Calu3 (cell line): ENCODE measurements at regions not wholly inside any gene's neighbourhood (a gene's known extent, or its start where the extent isn't known, plus 50 kb on each side); places are given as distances from the start of the nearest gene placed in this dataset.

ENCODE experiments used
- BruUV-seq: library from RNA; stranded (reverse); fragments of 400-500 nt; replicated peaks from 2 replicates; lab custom pipeline; 2021; lab: Mats Ljungman, UMichigan
- CTCF ChIA-PET: fragments of 300-600 bp; sonication (Branson Sonifier 250); formaldehyde crosslinking; loops from one replicate; lab custom pipeline; 2022; ENCODE audit warnings: antibody characterized with exemption; lab: Charles Lee
- DNase-seq: peaks from one replicate; pipeline ENCODE4 v3.0.0; 2022
- H3K27ac Mint-ChIP-seq: one replicate; pipeline ENCODE4 v1.8.0; 2022; ENCODE audit warnings: mixed read lengths; ENCODE audit not compliant: unreplicated experiment
- H3K27me3 Mint-ChIP-seq: one replicate; pipeline ENCODE4 v1.8.0; 2022; ENCODE audit warnings: mixed read lengths; ENCODE audit not compliant: unreplicated experiment
- H3K36me3 Mint-ChIP-seq: one replicate; pipeline ENCODE4 v1.8.0; 2022; ENCODE audit warnings: mild to moderate bottlenecking, moderate library complexity, mixed read lengths; ENCODE audit not compliant: insufficient read depth, unreplicated experiment
- H3K4me1 Mint-ChIP-seq: one replicate; pipeline ENCODE4 v1.8.0; 2022; ENCODE audit warnings: mild to moderate bottlenecking, low read depth, mixed read lengths; ENCODE audit not compliant: unreplicated experiment
- H3K4me3 Mint-ChIP-seq: one replicate; pipeline ENCODE4 v1.8.0; 2022; ENCODE audit warnings: mild to moderate bottlenecking, low read depth, moderate library complexity, mixed read lengths; ENCODE audit not compliant: unreplicated experiment
- H3K9me3 Mint-ChIP-seq: one replicate; pipeline ENCODE4 v1.8.0; 2022; ENCODE audit warnings: low read depth, mixed read lengths; ENCODE audit not compliant: unreplicated experiment
- intact Hi-C: fragments of 100-400 bp; cut with micrococcal nuclease; formaldehyde crosslinking; loops from one replicate; pipeline ENCODE4 v1.10.0; 2022; ENCODE audit not compliant: unreplicated experiment
- TF ChIP-seq, protein P1 (sequence below): fragments of 200-600 bp; IDR thresholded peaks from one replicate; pipeline ENCODE4 v1.8.0; 2022; ENCODE audit warnings: antibody characterized with exemption; ENCODE audit not compliant: unreplicated experiment

DNA sequence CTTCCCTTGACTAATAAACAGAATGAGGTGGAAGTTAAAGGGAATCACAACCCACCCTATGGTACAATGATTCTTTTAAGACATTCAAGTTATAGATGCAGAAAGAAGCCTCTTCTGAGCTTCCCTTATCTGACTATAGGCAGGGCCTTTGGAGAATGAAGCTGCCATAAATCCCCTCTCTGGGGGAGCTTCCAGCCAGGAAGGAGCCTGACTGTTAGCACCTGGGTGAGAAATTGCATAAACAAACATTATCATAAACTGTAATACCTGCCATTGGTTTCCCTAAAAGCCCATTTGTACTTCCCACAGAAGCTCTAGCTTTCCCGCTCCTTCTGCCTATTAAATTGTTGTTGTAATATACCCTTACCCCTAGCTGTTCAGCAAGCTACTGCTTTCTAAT, 81.3 kb upstream of the RESF1 start:
- TF ChIP-seq, protein P1, sequence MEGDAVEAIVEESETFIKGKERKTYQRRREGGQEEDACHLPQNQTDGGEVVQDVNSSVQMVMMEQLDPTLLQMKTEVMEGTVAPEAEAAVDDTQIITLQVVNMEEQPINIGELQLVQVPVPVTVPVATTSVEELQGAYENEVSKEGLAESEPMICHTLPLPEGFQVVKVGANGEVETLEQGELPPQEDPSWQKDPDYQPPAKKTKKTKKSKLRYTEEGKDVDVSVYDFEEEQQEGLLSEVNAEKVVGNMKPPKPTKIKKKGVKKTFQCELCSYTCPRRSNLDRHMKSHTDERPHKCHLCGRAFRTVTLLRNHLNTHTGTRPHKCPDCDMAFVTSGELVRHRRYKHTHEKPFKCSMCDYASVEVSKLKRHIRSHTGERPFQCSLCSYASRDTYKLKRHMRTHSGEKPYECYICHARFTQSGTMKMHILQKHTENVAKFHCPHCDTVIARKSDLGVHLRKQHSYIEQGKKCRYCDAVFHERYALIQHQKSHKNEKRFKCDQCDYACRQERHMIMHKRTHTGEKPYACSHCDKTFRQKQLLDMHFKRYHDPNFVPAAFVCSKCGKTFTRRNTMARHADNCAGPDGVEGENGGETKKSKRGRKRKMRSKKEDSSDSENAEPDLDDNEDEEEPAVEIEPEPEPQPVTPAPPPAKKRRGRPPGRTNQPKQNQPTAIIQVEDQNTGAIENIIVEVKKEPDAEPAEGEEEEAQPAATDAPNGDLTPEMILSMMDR: no peak
- Mint-ChIP-seq H3K4me3 (no peak overlapping the region), H3K36me3 (no peaks in the 10 kb centered on the region), H3K27me3 (no peaks in the 10 kb centered on the region), H3K9me3 (peaks cover 7% of the 10 kb centered on the region), H3K27ac (no peak overlapping the region), H3K4me1 (peaks cover 15% of the 10 kb centered on the region)
- DNase-seq: no peak
- CTCF ChIA-PET: no interaction called here
- intact Hi-C loops: no loop called here
- no TSS peak for BruUV-seq

DNA sequence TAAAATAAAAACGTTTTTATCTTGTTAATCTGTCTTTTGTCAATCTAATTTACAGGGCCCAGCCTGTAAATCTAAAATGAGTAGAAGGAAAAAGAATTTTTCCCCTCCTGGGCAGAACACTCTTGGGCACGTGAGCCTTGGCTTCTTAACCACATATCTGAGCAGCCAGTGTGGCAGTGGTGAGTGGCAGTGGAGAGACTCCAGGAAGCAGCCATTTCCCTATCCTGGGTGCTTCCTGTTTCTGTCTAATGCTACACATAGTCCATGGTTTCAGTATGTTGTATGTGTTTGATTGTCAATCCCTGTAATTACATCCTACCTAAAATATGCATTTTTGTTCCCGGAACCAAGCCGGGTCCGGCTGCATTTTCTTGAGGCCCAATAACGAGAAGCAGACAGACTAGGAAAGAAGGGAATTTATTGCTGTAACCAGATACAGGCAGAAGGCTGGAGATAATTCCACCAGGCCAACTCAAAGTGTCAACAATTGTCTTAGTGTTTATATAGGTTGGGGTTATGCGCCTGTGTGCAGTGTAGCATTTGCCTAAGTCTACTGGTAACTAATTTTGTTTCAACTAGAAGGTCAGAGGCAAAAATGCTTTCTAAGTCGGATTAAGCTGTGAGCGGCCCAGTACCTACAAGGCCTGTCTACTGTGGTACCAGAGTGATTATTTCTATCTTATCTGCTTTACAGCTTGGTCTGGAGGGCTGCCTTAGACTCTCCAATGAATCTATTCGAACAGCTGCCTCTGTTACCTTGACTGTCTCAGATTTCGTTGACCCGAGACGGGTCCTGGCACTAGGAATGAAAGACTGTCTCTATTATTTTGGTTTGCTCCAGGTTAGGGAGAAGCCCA, 82.4 kb upstream of the RESF1 start:
- Mint-ChIP-seq H3K27me3 (no peaks in the 10 kb centered on the region), H3K4me3 (no peak overlapping the region), H3K9me3 (peaks cover 7% of the 10 kb centered on the region), H3K4me1 (peaks cover 15% of the 10 kb centered on the region), H3K27ac (no peak overlapping the region), H3K36me3 (no peaks in the 10 kb centered on the region)
- intact Hi-C loops: no loop called here
- TF ChIP-seq, protein P1: no peak
- no TSS peak for BruUV-seq
- DNase-seq: no peak
- CTCF ChIA-PET: no interaction called here

DNA sequence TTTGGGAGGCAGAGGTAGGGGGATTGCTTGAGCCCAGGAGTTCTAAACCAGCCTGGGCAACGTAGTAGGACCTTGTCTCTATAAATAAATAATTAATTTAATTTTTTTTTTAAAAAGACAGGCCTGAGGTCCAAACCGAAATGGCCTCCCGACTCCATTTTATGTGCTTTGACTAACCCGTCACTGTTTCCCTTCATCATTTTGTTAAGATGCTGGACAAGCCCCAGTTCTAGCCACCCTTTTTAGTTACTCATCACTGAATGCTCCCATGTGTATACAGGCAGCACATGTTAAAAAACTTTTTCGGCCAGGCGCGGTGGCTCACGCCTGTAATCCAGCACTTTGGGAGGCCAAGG, 83.6 kb upstream of the RESF1 start:
- H3K9me3 Mint-ChIP-seq: peaks cover 7% of the 10 kb centered on the region
- no peaks in the 10 kb centered on the region for H3K27me3 Mint-ChIP-seq
- DNase-seq: no peak
- H3K27ac Mint-ChIP-seq: peak overlapping the region; percentile 88
- intact Hi-C loops: no loop called here
- no TSS peak for BruUV-seq
- TF ChIP-seq, protein P1: no peak
- CTCF ChIA-PET: interaction anchor here (0.7 to 1.4 kb wide), 2 partner anchors 17 to 193 kb away, joined by 3 to 4 read pairs; no protein-coding TSS in a partner anchor
- H3K4me1 Mint-ChIP-seq: peaks cover 15% of the 10 kb centered on the region
- H3K36me3 Mint-ChIP-seq: no peaks in the 10 kb centered on the region
- no peak overlapping the region for H3K4me3 Mint-ChIP-seq

DNA sequence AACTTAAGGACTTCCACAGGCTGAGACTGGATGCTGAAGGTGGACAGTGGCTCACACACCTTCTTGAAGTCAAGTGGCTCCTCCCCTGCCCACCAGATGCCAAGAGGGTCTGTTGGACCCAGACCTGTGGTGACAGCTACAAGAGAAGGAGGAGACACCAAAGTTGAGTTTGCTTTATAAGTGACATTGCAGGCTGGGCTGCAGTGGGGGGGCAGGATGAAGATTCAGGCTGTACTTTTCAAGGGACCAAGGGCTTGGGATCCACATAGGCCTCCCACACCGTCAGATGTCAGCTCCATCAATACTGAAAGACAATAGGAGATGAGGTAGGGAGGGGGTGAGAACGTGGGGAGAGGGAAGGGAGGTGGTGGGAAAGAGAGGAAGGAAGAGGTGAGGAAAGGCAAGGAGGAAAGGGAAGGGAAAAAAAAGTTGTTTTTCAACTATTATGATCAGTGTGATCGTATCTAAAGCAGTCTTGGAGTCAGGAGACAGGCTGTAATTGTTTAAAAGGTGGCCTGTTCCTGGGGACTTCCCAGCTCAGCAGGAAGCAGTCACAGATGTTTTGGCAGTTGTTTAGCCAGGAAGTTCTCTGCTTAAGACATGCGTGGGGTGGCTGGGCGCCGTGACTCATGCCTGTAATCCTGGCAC, 84.1 kb upstream of the RESF1 start:
- H3K27me3 Mint-ChIP-seq: no peaks in the 10 kb centered on the region
- peak overlapping the region; percentile 88 for H3K27ac Mint-ChIP-seq
- peak; percentile 75 for DNase-seq
- no TSS peak for BruUV-seq
- intact Hi-C loops: no loop called here
- no peaks in the 10 kb centered on the region for H3K36me3 Mint-ChIP-seq
- no peak overlapping the region for H3K4me3 Mint-ChIP-seq
- TF ChIP-seq, protein P1: no peak
- H3K9me3 Mint-ChIP-seq: peaks cover 7% of the 10 kb centered on the region
- H3K4me1 Mint-ChIP-seq: peaks cover 15% of the 10 kb centered on the region
- CTCF ChIA-PET: interaction anchor here (0.7 to 1.4 kb wide), 3 partner anchors 18 to 356 kb away, joined by 3 to 4 read pairs (median 3); no protein-coding TSS in a partner anchor
